Stimulated activated naive CD8-positive, alpha-beta T cell treated with anti-CD3 and anti-CD28 coated beads, Interleukin-15, Interleukin-2, amounts not matched to agents 100 U/mL and 50 U/mL, for 24 hours (primary cell): ENCODE measurements at regions not wholly inside any gene's neighbourhood (a gene's known extent, or its start where the extent isn't known, plus 50 kb on each side); places are given as distances from the start of the nearest gene placed in this dataset.

ENCODE experiments used
- ATAC-seq: fragments of 150-1000 bp; cut with Tn5 transposase; one replicate; pipeline ENCODE4 v1.10.0; 2021
- DNase-seq: peaks from one replicate; pipeline ENCODE4 v3.0.0; 2021

DNA sequence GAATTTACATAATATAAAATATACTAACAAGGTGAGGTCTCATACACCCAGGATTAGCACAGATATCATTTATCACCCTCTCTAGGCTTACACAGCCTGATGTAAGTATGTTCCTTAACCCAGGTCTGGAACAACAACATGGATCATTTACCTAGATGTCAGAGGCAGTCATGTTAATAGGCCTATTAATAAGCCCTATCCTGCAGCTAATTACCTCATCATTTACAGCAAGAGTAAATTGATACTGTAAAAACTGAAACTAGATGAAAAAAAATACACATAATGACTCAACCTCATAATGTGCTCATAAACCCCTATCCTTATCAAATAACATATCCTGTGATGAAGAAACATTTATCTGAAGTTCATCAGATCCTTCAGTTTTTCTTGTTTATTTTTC, 334.3 kb upstream of the MANEA start:
- ATAC-seq (no peak), DNase-seq (no peak)

- no peak for DNase-seq
- no peak for ATAC-seq
Measured at GRCh38 chr6:95244751-95245150, 332.6 kb upstream of the MANEA start.

- no peak for DNase-seq
- no peak for ATAC-seq
Measured at GRCh38 chr6:95248499-95248898, 328.8 kb upstream of the MANEA start.

GRCh38 chr6:95249175-95249574, 328.2 kb upstream of the MANEA start:
- no peak for ATAC-seq

DNA sequence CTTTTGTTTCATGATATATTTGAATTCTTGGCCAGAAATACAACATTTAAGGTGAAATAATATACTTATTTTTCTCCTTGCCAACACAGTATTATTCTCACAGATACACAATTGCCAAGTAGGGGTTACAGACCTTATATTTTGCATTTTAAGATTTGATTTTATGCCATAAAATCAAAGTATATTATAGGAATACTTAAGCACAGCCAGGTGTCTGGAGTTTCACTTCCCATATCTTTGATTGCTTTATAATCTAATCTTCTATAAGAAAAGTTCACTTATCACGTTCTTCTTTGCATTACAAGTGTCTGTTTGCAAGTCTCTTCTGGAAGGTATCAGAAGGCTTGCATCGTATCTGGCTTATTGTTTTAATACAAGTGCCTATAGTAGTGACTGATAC, 327.7 kb upstream of the MANEA start:
- no peak for DNase-seq
- no peak for ATAC-seq

More at GRCh38 chr6:95249175-95249574, 328.2 kb upstream of the MANEA start:
- no peak for DNase-seq

DNA sequence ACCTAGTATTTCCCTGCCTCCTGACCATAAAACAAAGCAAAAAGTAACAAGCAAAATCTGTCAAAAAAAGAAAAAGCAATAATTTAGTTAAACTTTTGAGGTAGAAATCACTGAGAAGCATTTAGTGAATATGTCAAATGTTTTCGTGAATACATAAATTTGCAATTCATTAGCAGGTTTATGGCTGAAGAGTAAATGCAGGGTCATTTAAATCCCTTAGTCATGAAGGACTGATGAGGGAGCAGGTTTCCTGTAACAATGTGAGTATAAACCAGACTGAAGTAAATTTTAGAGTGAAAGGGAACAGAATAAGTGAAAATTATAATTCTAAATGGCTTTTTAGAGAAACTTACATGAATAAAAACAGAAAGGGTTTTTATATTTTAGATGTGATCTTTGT, 313.5 kb upstream of the MANEA start:
- DNase-seq (no peak), ATAC-seq (no peak)

- no peak for ATAC-seq
- DNase-seq = no peak
Measured at GRCh38 chr6:95266537-95267258, 310.6 kb upstream of the MANEA start.

DNA sequence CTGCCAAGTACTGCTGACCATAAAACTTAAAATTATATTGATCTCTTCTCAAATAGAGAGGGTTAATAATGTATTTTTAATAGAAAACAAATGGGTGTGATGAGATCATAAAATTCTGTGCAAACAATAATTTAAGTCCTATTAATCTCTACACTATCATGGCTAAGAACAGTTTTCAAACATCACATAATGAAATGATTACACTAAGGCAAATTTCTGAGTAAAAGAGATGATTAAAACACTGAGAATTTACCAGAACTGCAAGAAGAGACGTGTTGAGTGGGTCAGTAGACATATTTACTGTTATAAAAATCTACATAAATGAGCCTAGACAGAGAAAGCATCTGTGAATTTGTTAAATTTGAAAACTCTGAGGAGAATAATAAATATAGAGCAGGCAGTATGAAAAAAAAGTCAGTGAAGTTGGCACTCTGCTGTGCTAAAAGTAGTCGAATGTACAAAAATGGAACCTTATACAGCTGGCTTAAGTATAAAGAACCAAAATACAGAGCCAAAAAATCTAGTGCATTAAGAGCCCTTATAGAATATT, 302.6 kb upstream of the MANEA start:
- ATAC-seq (no peak), DNase-seq (no peak)

DNA sequence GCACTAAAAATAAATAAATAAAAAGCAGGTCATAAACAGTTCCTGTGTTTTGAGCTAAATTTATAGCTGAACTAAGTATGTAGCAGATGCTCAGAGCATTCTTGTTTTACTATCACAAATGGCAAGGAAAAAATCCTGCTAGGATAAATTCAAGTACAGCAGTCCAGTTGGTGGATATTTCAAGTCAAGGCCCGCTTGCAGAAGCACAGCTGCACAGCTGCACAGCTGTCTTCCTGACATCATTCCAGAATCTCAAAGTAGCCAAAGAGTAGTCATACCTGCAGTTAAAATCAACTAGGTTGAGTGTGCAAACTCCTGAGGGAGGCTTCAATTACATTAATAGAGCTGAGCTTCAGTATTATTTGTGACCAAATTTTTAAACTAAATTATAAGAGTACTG, 297.7 kb upstream of the MANEA start:
- DNase-seq (no peak), ATAC-seq (no peak)

GRCh38 chr6:95280686-95281273, 296.6 kb upstream of the MANEA start:
- no peak for DNase-seq
- ATAC-seq = no peak

- DNase-seq = no peak
- no peak for ATAC-seq
Measured at GRCh38 chr6:95285881-95286280, 291.5 kb upstream of the MANEA start.

DNA sequence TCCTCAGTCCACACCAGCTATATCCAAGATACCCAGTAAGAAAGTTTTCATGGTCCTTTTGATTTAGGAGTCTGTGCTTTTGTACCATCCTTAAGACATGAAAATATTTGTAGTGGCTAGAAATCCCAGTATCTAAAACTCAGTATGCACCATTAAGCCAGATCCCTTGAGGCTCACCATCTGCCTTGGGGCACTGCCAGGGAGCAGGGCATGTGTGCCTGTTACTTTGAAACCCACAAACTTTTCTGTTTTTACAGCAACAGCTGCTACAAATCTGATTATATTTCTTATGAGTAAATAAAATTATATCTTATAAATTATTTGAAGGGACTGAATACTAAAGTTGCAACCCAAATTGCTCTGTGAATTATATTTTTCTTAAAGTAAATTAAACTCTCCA, 290.5 kb upstream of the MANEA start:
- DNase-seq (no peak), ATAC-seq (no peak)

DNA sequence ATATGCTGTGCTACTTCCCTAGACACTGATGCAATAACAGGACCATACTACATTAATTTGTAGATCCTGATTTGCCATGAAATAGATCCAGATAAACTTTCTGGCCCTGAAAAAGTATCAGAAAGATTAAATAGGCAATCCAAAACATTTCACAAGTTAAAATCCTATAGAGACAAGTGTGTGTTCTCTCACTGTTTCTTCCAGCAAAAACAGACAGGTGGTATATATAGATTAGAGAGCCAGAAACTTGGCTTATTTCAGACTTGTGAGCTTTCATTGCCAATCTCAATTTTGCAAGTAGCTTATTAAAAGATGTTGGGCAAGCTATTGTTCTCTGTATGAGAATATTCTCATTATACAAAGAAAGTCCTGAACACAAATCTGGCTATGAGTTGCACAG, 289.1 kb upstream of the MANEA start:
- DNase-seq (no peak), ATAC-seq (no peak)

GRCh38 chr6:95292011-95292410, 285.3 kb upstream of the MANEA start:
- ATAC-seq (no peak), DNase-seq (no peak)

GRCh38 chr6:95293257-95293656, 284.1 kb upstream of the MANEA start:
- ATAC-seq = no peak
- no peak for DNase-seq

DNA sequence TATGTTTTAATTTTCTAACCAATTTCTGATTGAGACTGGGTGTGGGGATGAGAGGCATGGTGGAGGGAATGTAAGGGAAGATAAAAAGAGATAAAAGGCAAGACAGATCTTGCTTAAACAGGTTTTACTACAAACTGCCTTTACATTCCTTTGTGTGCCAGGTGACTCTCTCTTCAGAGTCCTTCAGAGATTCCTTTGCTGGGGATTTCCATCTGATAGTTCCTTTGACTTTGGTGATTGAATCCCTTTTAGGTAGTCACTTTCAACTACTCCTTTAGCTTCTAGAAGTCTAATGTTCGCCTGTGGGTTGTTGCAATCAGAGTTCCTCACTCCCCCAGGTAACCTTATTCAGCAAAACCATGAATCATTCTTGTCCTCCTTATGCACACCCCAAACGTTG, 283.3 kb upstream of the MANEA start:
- DNase-seq (no peak), ATAC-seq (no peak)

DNA sequence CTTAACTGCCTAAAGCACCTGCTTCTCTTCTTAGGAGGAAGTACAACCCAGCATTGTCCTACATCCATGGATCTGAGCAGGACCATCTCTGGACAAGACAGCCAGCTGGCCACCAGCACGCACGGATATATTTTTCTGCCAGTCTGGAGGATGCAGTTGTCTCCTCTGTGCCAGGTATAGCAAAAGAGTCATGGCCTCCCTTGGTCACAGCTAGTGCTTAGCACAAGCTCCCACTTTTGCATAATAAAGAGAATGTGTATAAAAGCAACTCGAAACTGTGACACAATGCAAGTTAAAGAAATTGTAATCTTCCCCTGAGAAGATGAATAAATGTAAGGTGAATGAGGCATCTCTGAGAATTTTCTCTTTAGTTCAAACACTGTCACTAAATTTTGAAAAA, 267.8 kb upstream of the MANEA start:
- ATAC-seq (no peak), DNase-seq (no peak)

DNA sequence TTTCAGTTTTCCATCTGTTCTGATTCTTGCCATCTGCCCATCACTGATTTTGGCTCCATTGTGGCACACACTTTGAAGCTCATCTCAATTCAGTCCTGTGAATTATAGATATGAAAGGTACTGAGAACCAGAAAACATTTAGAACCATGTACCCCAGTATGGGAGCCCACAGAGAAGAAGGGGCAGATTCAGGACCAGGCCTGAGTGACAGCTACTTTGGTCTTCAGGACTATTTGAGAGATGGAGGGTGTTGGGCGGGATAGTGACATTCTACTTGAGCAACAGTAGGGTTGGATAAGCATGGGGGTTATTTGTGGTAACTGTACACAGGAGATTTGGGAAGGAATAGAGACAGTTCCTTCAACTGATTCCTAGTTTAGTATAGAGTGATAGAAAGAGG, 259.2 kb upstream of the MANEA start:
- ATAC-seq (no peak), DNase-seq (no peak)

- DNase-seq = no peak
- no peak for ATAC-seq
Measured at GRCh38 chr6:95321126-95321525, 256.2 kb upstream of the MANEA start.

DNA sequence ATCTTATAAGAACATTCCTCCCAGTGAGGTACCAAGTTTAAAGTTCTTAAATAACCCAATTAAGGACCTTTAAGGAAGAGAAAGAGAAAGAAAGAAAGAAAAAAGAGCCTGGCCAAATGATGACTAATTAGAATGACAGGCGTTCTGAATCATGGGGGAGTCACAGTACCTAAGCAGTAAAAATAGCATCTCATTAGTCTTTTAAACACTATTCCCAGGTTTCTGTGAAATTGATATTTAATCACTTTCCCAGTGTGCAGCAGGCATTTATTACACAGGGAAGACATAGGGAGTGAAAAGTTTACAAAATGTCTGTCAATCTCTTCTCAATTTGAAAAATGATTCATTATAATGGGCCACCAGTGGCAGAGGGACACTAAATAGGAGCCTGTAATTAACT, 251.4 kb upstream of the MANEA start:
- no peak for ATAC-seq
- no peak for DNase-seq

GRCh38 chr6:95328231-95328630, 249.1 kb upstream of the MANEA start:
- ATAC-seq = no peak

DNA sequence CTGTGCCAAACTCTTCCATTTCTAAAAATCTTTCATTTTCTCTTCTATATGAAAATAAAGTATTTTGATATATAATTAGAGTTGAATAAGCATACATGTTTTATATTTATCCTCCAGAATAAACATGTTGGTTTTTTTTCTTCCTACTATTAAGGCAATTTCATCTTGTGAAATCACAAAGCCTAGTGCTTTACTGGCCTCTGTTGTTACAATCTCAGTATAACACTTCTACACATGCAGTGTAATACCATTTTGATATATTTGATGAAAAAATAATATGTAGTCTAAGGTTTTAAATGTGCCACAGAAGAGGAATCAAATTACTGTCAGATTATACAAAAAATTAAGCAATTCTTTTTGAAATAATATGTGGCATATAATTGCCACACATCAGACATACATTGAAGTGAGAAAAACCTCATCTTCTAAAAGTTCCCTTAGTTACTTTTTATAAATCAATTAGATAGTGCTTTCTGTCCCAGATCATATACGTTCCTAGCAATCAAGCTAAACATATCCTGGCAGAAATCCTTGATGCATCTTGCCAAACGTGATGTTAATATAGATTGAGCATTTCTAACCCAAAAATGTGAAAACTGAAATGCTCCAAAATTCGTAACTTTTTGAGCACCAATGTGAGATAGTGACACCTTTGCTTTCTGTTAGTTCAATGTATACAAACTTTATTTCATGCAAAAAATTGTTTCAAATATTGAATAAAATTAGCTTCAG, 225.1 kb upstream of the MANEA start:
- DNase-seq = no peak
- ATAC-seq = no peak

More at GRCh38 chr6:95328231-95328630, 249.1 kb upstream of the MANEA start:
- DNase-seq = no peak

DNA sequence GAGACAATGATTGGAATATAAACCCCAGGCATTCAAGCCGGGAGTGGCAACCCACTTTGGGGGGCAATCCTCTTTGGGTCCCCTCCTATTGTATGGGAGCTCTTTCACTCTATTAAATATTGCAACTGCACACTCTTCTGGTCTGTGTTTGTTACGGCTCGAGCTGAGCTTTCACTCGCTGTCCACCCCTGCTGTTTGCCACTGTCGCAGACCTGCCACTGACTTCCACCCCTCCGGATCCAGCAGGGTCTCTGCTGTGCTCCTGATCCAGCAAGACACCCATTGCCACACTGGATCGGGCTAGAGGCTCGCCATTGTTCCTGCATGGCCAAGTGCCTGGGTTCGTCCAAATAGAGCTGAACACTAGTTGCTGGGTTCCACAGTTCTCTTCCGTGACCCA, 222.8 kb upstream of the MANEA start:
- no peak for ATAC-seq
- DNase-seq = no peak
